Breast epithelium (tissue), 4 donors: ENCODE measurements at regions not wholly inside any gene's neighbourhood (a gene's known extent, or its start where the extent isn't known, plus 50 kb on each side); places are given as distances from the start of the nearest gene placed in this dataset.

ENCODE experiments used
- DNase-seq, 2 donors: peaks; one replicate each; pipeline ENCODE4 v3.0.0-alpha.2; 2019; ENCODE audit warnings: low spot score in 2 of 2
- H3K27ac ChIP-seq, 2 donors: fragments of 200-600 bp; sonication (generic) in 1 of 2; one replicate each; pipeline ENCODE4 v1.5.1; 2016 to 2019; ENCODE audit warnings: mild to moderate bottlenecking in 1 of 2
- H3K27me3 ChIP-seq, 2 donors: fragments of 200-600 bp; sonication (generic) in 1 of 2; one replicate each; pipeline versions ENCODE4 v1.5.1 to v1.6.0; 2017 to 2019; ENCODE audit warnings: control low read depth in 1 of 2, mild to moderate bottlenecking in 1 of 2
- H3K36me3 ChIP-seq: fragments of 200-600 bp; one replicate; pipeline ENCODE4 v1.5.1; 2019
- H3K4me1 ChIP-seq, 2 donors: fragments of 200-600 bp; sonication (generic); one replicate each; pipeline ENCODE4 v1.5.1; 2016 to 2019; ENCODE audit warnings: control low read depth in 1 of 2
- H3K4me3 ChIP-seq, 3 donors: fragments of 200-600 bp; sonication (generic); 1 replicate in 2 of 3; 2 replicates in 1 of 3; pipeline ENCODE4 v1.5.1; 2016 to 2019; ENCODE audit warnings: mild to moderate bottlenecking in 3 of 3, moderate library complexity in 2 of 3
- H3K9me3 ChIP-seq, 2 donors: fragments of 200-600 bp; sonication (generic) in 1 of 2; one replicate each; pipeline ENCODE4 v1.5.1; 2016 to 2019; ENCODE audit warnings: control low read depth in 1 of 2
- CTCF ChIP-seq, 3 donors: fragments of 450-650 bp; IDR thresholded peaks; one replicate each; pipeline ENCODE4 v1.5.1; 2016 to 2017; ENCODE audit warnings: antibody characterized with exemption in 3 of 3, mild to moderate bottlenecking in 3 of 3, moderate library complexity in 3 of 3
- POLR2A ChIP-seq: fragments of 450-650 bp; IDR thresholded peaks from one replicate; pipeline ENCODE4 v1.6.1; 2016; ENCODE audit warnings: antibody characterized with exemption, mild to moderate bottlenecking, moderate library complexity
- POLR2AphosphoS5 ChIP-seq, 3 donors: sonication (generic); formaldehyde crosslinking; IDR thresholded peaks; one replicate each; pipeline ENCODE4 v1.6.1; 2017; ENCODE audit warnings: antibody characterized with exemption in 3 of 3
- intact Hi-C: fragments of 100-400 bp; cut with DNase I; formaldehyde crosslinking; loops from one replicate; pipeline ENCODE4 v1.15.1; 2023; ENCODE audit warnings: low total_unique reads

GRCh38 chr5:20286512-20286911 is 298.5 kb upstream of the CDH18 start:
- no peak for DNase-seq
- TF ChIP-seq POLR2A (no peak), POLR2AphosphoS5 (IDR thresholded peaks at IDR 0.05) (no peak), CTCF (IDR thresholded peaks at IDR 0.05) (no peak)
- no peaks in the 10 kb centered on the region for H3K4me1 ChIP-seq
- H3K9me3 ChIP-seq: no peaks in the 10 kb centered on the region
- H3K4me3 ChIP-seq: no peak overlapping the region
- H3K27me3 ChIP-seq: no peaks in the 10 kb centered on the region
- intact Hi-C loops: no loop called here
- H3K36me3 ChIP-seq: no peaks in the 10 kb centered on the region
- no peak overlapping the region for H3K27ac ChIP-seq

- peaks cover 4 to 24% of the 10 kb centered on the region in 2 donors for H3K9me3 ChIP-seq
- TF ChIP-seq POLR2A (no peak), CTCF (IDR thresholded peaks at IDR 0.05) (no peak), POLR2AphosphoS5 (IDR thresholded peaks at IDR 0.05) (no peak)
- H3K4me1 ChIP-seq: no peaks in the 10 kb centered on the region
- DNase-seq: no peak
- H3K27me3 ChIP-seq: no peaks in the 10 kb centered on the region
- intact Hi-C loops: no loop called here
- no peak overlapping the region for H3K4me3 ChIP-seq
- H3K27ac ChIP-seq: no peak overlapping the region
- no peaks in the 10 kb centered on the region for H3K36me3 ChIP-seq
Observed at GRCh38 chr5:20276959-20277263, 288.9 kb upstream of the CDH18 start.

GRCh38 chr5:20276061-20276958 is 288.3 kb upstream of the CDH18 start:
- H3K4me3 ChIP-seq: no peak overlapping the region
- H3K36me3 ChIP-seq: no peaks in the 10 kb centered on the region
- H3K4me1 ChIP-seq: no peaks in the 10 kb centered on the region
- TF ChIP-seq CTCF (IDR thresholded peaks at IDR 0.05) (no peak), POLR2AphosphoS5 (IDR thresholded peaks at IDR 0.05) (no peak), POLR2A (no peak)
- H3K27ac ChIP-seq: no peak overlapping the region
- peaks cover 4 to 24% of the 10 kb centered on the region in 2 donors for H3K9me3 ChIP-seq
- intact Hi-C loops: no loop called here
- H3K27me3 ChIP-seq: no peaks in the 10 kb centered on the region
- no peak for DNase-seq

GRCh38 chr5:20266066-20266465 is 278.1 kb upstream of the CDH18 start:
- Histone ChIP-seq H3K36me3 (no peaks in the 10 kb centered on the region), H3K27me3 (no peaks in the 10 kb centered on the region), H3K4me3 (no peak overlapping the region), H3K9me3 (no peaks in the 10 kb centered on the region), H3K4me1 (no peaks in the 10 kb centered on the region), H3K27ac (no peak overlapping the region)
- intact Hi-C loops: no loop called here
- TF ChIP-seq POLR2AphosphoS5 (IDR thresholded peaks at IDR 0.05) (no peak), POLR2A (no peak), CTCF (IDR thresholded peaks at IDR 0.05) (no peak)
- DNase-seq: no peak

- H3K27me3 ChIP-seq: no peaks in the 10 kb centered on the region
- no peak overlapping the region for H3K4me3 ChIP-seq
- intact Hi-C loops: no loop called here
- H3K4me1 ChIP-seq: no peaks in the 10 kb centered on the region
- H3K27ac ChIP-seq: no peak overlapping the region
- no peak for DNase-seq
- no peak for TF ChIP-seq CTCF (IDR thresholded peaks at IDR 0.05)
- no peak for TF ChIP-seq POLR2AphosphoS5 (IDR thresholded peaks at IDR 0.05)
- no peak for TF ChIP-seq POLR2A
- H3K9me3 ChIP-seq: no peaks in the 10 kb centered on the region
- no peaks in the 10 kb centered on the region for H3K36me3 ChIP-seq
Observed at GRCh38 chr5:20262896-20263295, 274.9 kb upstream of the CDH18 start.
